GM21786 (cell line): ENCODE measurements at regions not wholly inside any gene's neighbourhood (a gene's known extent, or its start where the extent isn't known, plus 50 kb on each side); places are given as distances from the start of the nearest gene placed in this dataset.

Source experiments
- ATAC-seq: cut with Tn5 transposase; IDR thresholded peaks from one replicate; pipeline ENCODE4 v1.9.1; 2021; ENCODE audit not compliant: unreplicated experiment

- no peak for ATAC-seq
Observed at GRCh38 chr13:111394211-111394922, 73.9 kb downstream of the TEX29 start.

GRCh38 chr13:111395511-111396393, 75.3 kb downstream of the TEX29 start:
- ATAC-seq: no peak

- no peak for ATAC-seq
Observed at GRCh38 chr13:111396457-111396856, 76.0 kb downstream of the TEX29 start.

- ATAC-seq: no peak
Observed at GRCh38 chr13:111397202-111397880, 76.9 kb downstream of the TEX29 start.

GRCh38 chr13:111398196-111398595, 77.8 kb downstream of the TEX29 start:
- ATAC-seq: no peak

GRCh38 chr13:111398715-111399299, 78.4 kb downstream of the TEX29 start:
- ATAC-seq: no peak

GRCh38 chr13:111399334-111399733, 78.9 kb downstream of the TEX29 start:
- no peak for ATAC-seq

GRCh38 chr13:111399776-111400538, 79.5 kb downstream of the TEX29 start:
- ATAC-seq: no peak

- ATAC-seq: no peak
Observed at GRCh38 chr13:111401151-111401550, 80.7 kb downstream of the TEX29 start.

- no peak for ATAC-seq
Observed at GRCh38 chr13:111401755-111402154, 81.3 kb downstream of the TEX29 start.

GRCh38 chr13:111402441-111402840, 82.0 kb downstream of the TEX29 start:
- ATAC-seq: no peak

- ATAC-seq: no peak
Observed at GRCh38 chr13:111403266-111403665, 82.8 kb downstream of the TEX29 start.

GRCh38 chr13:111404746-111405145, 84.3 kb downstream of the TEX29 start:
- no peak for ATAC-seq

GRCh38 chr13:111406636-111407035, 86.2 kb downstream of the TEX29 start:
- ATAC-seq: no peak

- ATAC-seq: no peak
Observed at GRCh38 chr13:111407381-111408131, 87.1 kb downstream of the TEX29 start.

GRCh38 chr13:111409413-111409812, 89.0 kb downstream of the TEX29 start:
- no peak for ATAC-seq

- ATAC-seq: no peak
Observed at GRCh38 chr13:111410232-111411021, 90.0 kb downstream of the TEX29 start.

GRCh38 chr13:111411151-111411858, 90.9 kb downstream of the TEX29 start:
- ATAC-seq: no peak
